Choroid plexus epithelial cell (primary cell): ENCODE measurements at regions not wholly inside any gene's neighbourhood (a gene's known extent, or its start where the extent isn't known, plus 50 kb on each side); places are given as distances from the start of the nearest gene placed in this dataset.

Experiments used
- DNase-seq: peaks from one replicate; pipeline ENCODE4 v3.0.0-alpha.2; 2010; ENCODE audit warnings: low read depth
- H3K4me3 ChIP-seq: 2 replicates; pipeline ENCODE4 v1.5.1; 2011; ENCODE audit warnings: low read depth, mild to moderate bottlenecking, control low read depth, low read length, moderate library complexity
- CTCF ChIP-seq: conservative IDR thresholded peaks from 2 replicates; pipeline ENCODE4 v1.5.1; 2011; ENCODE audit warnings: low read depth, mild to moderate bottlenecking, control low read depth, inconsistent platforms, low read length, moderate library complexity

GRCh38 chr4:159410076-159410777 is 307.3 kb downstream of the RAPGEF2 start:
- no peak for DNase-seq
- no peak for TF ChIP-seq CTCF
- no peak overlapping the region for H3K4me3 ChIP-seq

GRCh38 chr4:159410891-159411290 is 308.0 kb downstream of the RAPGEF2 start:
- H3K4me3 ChIP-seq, result no peak overlapping the region
- no peak for TF ChIP-seq CTCF
- DNase-seq, result no peak

GRCh38 chr4:159413306-159413943 is 310.5 kb downstream of the RAPGEF2 start:
- no peak for DNase-seq
- TF ChIP-seq CTCF, result no peak
- H3K4me3 ChIP-seq, result no peak overlapping the region

- DNase-seq, result no peak
- TF ChIP-seq CTCF, result no peak
- no peak overlapping the region for H3K4me3 ChIP-seq
These were observed 311.4 kb downstream of the RAPGEF2 start for GRCh38 chr4:159414305-159414704.

GRCh38 chr4:159416073-159416472 is 313.2 kb downstream of the RAPGEF2 start:
- TF ChIP-seq CTCF, result no peak
- H3K4me3 ChIP-seq, result no peak overlapping the region
- no peak for DNase-seq

GRCh38 chr4:159416996-159417395 is 314.1 kb downstream of the RAPGEF2 start:
- no peak overlapping the region for H3K4me3 ChIP-seq
- no peak for TF ChIP-seq CTCF
- DNase-seq, result no peak
